Stimulated activated CD8-positive, alpha-beta memory T cell treated with anti-CD3 and anti-CD28 coated beads, Interleukin-2, amount 100 ng/mL, for 48 hours (primary cell): ENCODE measurements at regions not wholly inside any gene's neighbourhood (a gene's known extent, or its start where the extent isn't known, plus 50 kb on each side); places are given as distances from the start of the nearest gene placed in this dataset.
"Not testable (repeated sequence)": the region's sequence is repeated elsewhere in the genome, so short reads cannot be mapped to it uniquely, and the experiment has no call there.

Experiments
- DNase-seq, 2 donors: peaks; one replicate each; pipeline ENCODE4 v3.0.0-alpha.2; 2020; ENCODE audit warnings: low read depth in 2 of 2

DNA sequence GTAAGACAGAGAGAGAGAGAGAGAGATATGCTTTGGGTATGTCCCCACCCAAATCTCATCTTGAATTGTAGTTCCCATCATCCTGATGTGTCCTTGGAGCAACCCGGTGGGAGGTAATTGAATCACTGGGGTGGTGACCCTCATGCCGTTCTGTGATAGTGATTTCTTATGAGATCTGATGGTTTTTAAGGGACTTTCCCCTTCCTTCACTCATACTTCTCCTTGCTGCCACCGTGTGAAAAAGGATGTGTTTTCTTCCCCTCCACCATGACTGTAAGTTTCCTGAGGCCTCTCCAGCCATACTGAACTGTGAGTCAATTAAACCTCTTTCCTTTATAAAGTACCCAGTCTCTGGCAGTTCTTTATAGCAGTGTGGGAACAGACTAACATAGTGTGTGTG, 60.3 kb downstream of the EOMES start:
- DNase-seq: no peak

DNA sequence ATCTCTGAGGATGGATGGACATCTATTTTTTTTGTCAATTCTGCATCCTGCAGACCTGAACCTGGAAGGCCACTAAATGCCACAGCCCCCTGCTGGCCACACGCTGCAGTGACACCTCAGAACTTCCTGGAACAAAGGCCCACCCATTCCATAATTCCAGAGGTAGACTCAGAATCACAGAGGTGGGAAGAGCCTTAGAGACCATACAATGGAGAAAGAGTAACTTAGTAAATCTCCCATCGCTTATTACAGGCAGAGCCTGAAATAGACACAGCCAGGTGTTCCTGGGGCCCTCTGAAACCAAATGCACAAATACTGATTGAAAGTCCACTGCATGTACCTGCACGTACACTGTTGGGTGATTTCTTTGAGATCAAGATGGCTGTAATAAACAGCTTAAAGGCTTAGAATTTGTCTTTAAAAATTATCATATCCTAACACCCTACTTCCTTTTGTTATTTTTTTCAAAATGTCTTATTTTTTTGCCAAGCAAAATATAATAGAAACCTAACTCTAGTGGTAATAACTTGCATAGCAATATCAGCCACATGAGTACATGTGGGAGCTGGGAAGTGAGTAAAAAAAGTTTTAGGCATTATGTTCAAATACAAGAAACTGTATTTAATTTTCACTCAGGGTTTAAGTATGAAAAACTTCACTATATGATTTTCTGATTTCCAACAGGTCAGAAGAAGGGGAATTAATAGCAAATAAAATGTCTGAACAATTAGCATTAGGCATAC, 62.7 kb downstream of the EOMES start:
- DNase-seq: peak; percentile 12 to 20

GRCh38 chr3:27658741-27659140, 63.4 kb downstream of the EOMES start:
- DNase-seq: no peak

DNA sequence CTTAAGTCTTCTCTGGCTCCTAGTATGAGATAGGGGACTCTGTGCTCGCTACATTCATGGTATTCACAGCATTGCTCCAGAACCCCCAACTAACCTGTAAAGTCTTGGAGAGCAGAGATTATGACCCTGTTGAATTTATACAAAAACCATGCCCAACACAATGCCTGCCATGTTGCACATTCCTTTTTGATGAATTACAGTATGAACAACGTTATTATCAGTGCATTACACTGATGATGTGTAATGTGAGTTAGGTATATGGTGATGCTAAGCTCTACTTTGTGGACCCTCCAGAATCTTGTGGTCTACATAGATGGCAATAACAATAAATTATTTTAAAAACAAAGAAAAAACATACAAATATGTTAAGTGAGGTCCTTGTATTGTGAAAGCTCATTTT, 64.3 kb downstream of the EOMES start:
- no peak for DNase-seq

DNA sequence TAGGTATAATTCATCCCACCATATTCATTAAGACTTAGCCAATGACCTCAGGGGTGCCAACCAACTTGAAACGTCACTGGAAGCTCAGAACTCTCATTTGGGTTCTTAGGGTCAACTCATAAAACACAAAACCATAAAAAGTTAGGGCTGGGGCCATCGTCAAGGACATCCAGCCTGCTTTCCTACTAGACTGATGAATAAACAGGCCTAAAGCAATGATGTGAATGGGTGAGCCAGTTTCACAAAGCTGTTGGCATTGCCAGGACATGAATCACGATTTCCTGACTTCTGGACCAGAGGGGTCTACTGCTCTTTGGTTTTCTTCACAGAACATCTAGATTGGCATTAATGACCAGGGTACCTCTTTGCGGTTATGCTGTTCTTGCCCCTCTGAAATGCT, 64.7 kb downstream of the EOMES start:
- DNase-seq: no peak

DNA sequence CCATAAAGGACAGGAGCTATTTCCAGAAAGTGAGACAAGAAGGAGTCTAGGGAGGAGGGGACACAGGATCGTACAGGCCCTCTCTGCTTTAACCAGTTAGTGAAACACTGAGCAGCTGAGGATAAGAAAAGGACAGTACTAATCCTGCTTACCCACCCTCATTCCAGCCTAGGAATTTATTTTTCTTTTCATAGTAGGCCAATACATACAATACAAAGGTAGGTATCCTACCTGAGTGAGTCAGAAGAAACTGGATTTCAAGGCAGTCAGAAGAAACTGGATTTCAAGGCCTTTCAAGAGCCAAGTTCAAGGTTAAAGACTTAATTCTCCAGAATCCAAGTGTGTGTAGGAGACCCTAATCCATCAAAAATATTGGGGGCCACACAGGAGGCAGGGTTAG, 65.3 kb downstream of the EOMES start:
- no peak for DNase-seq

DNA sequence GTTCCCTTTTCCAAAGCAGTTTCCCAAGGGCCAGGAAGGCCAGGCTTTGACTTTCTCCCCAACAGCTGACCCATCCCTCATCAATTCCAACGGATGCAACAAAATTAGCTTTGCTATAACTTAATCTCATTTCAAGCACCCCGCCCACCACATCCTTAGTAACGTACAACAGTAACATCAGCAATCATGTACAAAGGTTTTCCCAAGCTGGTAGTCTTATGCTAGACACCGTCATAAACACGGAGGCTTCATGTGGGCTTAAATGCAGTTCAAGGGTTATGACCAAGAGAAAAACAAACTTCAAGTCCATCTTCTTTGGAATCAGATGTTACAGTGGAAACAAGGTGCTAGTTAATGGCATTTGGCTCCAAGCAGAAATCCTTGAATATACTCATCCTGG, 66.6 kb downstream of the EOMES start:
- no peak for DNase-seq

GRCh38 chr3:27653803-27654558, 68.1 kb downstream of the EOMES start:
- DNase-seq: no peak

DNA sequence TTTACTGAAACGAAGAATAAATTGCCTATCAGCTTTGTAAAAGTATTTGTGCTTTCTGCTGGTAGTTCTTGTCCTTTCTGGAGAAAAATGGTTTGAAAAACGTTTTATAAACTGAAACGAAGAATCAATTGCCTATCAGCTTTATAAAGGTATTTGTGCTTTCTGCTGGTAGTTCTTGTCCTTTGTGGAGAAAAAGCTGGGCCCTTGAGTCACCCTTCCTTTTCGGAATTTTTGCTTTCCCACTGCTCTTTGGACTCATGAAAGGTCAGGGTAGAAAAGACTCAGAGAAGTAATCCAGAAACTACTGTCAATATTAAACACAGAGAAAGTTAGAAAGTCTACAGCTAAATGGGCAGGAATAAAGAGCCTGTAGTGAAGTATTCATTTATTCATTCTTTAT, 72.8 kb downstream of the EOMES start:
- no peak for DNase-seq

GRCh38 chr3:27646896-27647295, 75.2 kb downstream of the EOMES start:
- DNase-seq: no peak

GRCh38 chr3:27644941-27645340, 77.2 kb downstream of the EOMES start:
- DNase-seq: no peak

- DNase-seq: no peak
Observed at GRCh38 chr3:27643355-27643754, 78.8 kb downstream of the EOMES start.

DNA sequence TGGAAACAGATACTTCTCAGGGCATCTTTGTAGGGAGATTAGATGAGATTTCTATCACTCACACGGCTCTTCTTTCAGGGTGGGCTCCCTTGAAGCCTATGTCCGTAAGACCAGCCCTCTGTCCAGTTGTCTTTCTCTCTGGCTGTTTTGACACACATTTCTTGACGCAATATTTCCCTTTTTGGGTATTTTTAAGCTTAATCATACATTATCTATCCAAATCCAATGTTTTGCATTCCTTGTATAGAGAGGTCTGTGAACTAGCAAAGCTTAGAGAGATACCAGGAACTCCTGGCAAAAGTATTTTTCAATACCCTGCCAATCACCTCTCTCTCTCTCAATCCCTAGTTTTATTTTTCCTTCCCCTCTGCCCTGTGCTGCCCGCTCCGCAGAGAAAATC, 79.3 kb downstream of the EOMES start:
- DNase-seq: no peak

GRCh38 chr3:27641888-27642601, 80.1 kb downstream of the EOMES start:
- no peak for DNase-seq

DNA sequence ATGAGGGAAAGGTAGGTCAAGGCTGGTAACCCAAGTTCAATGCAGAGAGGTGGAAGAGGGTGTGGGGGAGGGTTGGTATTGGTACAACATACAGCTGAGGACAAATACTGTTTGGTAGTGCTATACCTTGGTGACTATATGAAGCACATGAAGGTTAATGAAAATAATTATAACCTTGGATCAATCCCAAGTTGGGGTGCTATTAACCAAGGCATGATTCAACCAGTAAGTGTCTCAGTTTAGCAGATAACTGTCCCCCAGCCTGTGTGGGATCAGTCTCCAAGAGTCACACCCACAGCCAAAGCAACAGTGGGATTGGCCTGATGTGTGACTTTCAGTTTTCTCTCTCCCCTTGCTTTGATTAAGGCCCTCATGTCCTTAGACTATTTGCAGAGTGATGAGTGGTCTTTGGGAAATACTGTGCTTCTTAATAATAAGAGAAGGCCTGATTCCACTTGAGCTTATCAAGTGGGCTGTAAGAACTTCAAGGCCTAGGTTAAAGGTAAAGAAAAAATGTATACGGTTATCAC, 80.8 kb downstream of the EOMES start:
- DNase-seq: no peak

GRCh38 chr3:27639271-27639670, 82.9 kb downstream of the EOMES start:
- no peak for DNase-seq

DNA sequence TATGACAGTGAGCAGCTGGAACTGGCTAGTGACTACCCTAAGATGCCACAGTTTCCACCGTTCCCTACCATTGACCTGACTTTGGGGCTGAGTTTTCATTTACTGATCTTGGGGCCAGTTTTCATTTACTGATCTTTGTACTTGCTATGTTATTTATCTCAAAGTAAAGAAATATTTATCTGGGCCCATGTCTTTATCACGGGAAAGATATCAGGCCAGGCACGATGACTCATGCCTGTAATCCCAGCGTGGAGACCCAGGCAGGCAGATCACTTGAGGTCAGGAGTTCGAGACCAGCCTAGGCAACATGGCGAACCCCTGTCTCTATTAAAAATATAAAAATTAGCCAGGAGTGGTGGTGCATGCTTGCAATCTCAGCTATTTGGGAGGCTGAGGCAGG, 83.5 kb downstream of the EOMES start:
- no peak for DNase-seq

- DNase-seq: no peak
Observed at GRCh38 chr3:27637346-27637995, 84.7 kb downstream of the EOMES start.

GRCh38 chr3:27635006-27635405, 87.1 kb downstream of the EOMES start:
- DNase-seq: not testable (repeated sequence)

- DNase-seq: no peak
Observed at GRCh38 chr3:27633224-27633545, 88.9 kb downstream of the EOMES start.

- peak; percentile 24 to 26 for DNase-seq
Observed at GRCh38 chr3:27632431-27633223, 89.5 kb downstream of the EOMES start.
